IMR-90 (cell line): ENCODE measurements at regions not wholly inside any gene's neighbourhood (a gene's known extent, or its start where the extent isn't known, plus 50 kb on each side); places are given as distances from the start of the nearest gene placed in this dataset.

Experiments
- ATAC-seq: fragments of 200-7000 bp; cut with Tn5 transposase; 2 replicates; pipeline ENCODE4 v1.9.1; 2020; ENCODE audit warnings: low read depth, mild to moderate bottlenecking, moderate library complexity
- BruUV-seq: library from RNA; stranded (reverse); fragments of 400-500 nt; replicated peaks from 2 replicates; lab custom pipeline; 2021; lab: Mats Ljungman, UMichigan
- CTCF ChIA-PET: fragments of 300-600 bp; formaldehyde crosslinking; extraction: SDS; loops from one replicate; lab custom pipeline; 2021; ENCODE audit warnings: antibody characterized with exemption; lab: Yijun Ruan, JAX
- POLR2A ChIA-PET: fragments of 300-600 bp; sonication (Branson Sonifier 250); formaldehyde crosslinking; loops from one replicate; lab custom pipeline; 2022; ENCODE audit warnings: antibody characterized with exemption; ENCODE audit not compliant: unreplicated experiment; lab: Charles Lee
- DNase-seq: peaks from one replicate; pipeline ENCODE4 v3.0.0; 2013
- H2AFZ ChIP-seq: replicated peaks from 2 replicates; pipeline ENCODE3; 2013; ENCODE audit warnings: low read length, mild to moderate bottlenecking; ENCODE audit not compliant: poor library complexity
- H2AK5ac ChIP-seq: 2 replicates; pipeline ENCODE4 v1.6.1; 2013; ENCODE audit warnings: low read depth, low read length, inconsistent platforms
- H2AK9ac ChIP-seq: replicated peaks from 2 replicates; pipeline ENCODE3; 2013; ENCODE audit warnings: mild to moderate bottlenecking, low read depth, low read length, moderate library complexity; ENCODE audit not compliant: poor library complexity
- H2BK120ac ChIP-seq: 2 replicates; pipeline ENCODE4 v1.6.1; 2013; ENCODE audit warnings: low read depth, low read length, inconsistent platforms
- H2BK15ac ChIP-seq: 3 replicates; pipeline ENCODE4 v1.6.1; 2013; ENCODE audit warnings: low read depth, low read length, inconsistent platforms
- H2BK20ac ChIP-seq: 2 replicates; pipeline ENCODE4 v1.6.1; 2013; ENCODE audit warnings: low read depth, mild to moderate bottlenecking, inconsistent platforms, low read length, moderate library complexity
- H2BK5ac ChIP-seq: 2 replicates; pipeline ENCODE4 v1.6.1; 2013; ENCODE audit warnings: mild to moderate bottlenecking, low read depth, low read length, inconsistent platforms; ENCODE audit not compliant: poor library complexity, severe bottlenecking
- H3K14ac ChIP-seq: replicated peaks from 2 replicates; pipeline ENCODE4 v1.6.1; 2013; ENCODE audit warnings: low read depth, low read length, inconsistent platforms
- H3K18ac ChIP-seq: 2 replicates; pipeline ENCODE4 v1.6.1; 2013; ENCODE audit warnings: low read depth, low read length, control low read depth
- H3K23ac ChIP-seq: 2 replicates; pipeline ENCODE4 v1.6.1; 2013; ENCODE audit warnings: low read depth, low read length, inconsistent platforms
- H3K27ac ChIP-seq: 2 replicates; pipeline ENCODE4 v1.5.1; 2013; ENCODE audit warnings: mild to moderate bottlenecking, control low read depth, low read length; ENCODE audit not compliant: insufficient read depth
- H3K27me3 ChIP-seq: 2 replicates; pipeline ENCODE4 v1.6.1; 2013; ENCODE audit warnings: low read length; ENCODE audit not compliant: control insufficient read depth, insufficient read depth
- H3K36me3 ChIP-seq: 2 replicates; pipeline ENCODE4 v1.6.1; 2013; ENCODE audit warnings: low read length, mixed read lengths; ENCODE audit not compliant: control insufficient read depth, insufficient read depth
- H3K4ac ChIP-seq: 2 replicates; pipeline ENCODE4 v1.6.1; 2013; ENCODE audit warnings: low read depth, low read length, inconsistent platforms
- H3K4me1 ChIP-seq: 2 replicates; pipeline ENCODE4 v1.6.1; 2013; ENCODE audit warnings: low read length, mixed read lengths; ENCODE audit not compliant: control insufficient read depth, insufficient read depth
- H3K4me2 ChIP-seq: 2 replicates; pipeline ENCODE4 v1.6.1; 2013; ENCODE audit warnings: low read depth, mild to moderate bottlenecking, control low read depth, low read length, moderate library complexity
- H3K4me3 ChIP-seq: 2 replicates; pipeline ENCODE4 v1.5.1; 2013; ENCODE audit warnings: low read depth, mild to moderate bottlenecking, control low read depth, low read length, moderate library complexity; ENCODE audit not compliant: insufficient read depth
- H3K56ac ChIP-seq: 2 replicates; pipeline ENCODE4 v1.6.1; 2013; ENCODE audit warnings: low read length, inconsistent platforms; ENCODE audit not compliant: insufficient read depth; ENCODE audit errors: extremely low read depth
- H3K79me1 ChIP-seq, 2 experiments: 2 replicates each; pipeline ENCODE4 v1.6.1; 2013; ENCODE audit warnings: low read length in 2 of 2, inconsistent platforms in 1 of 2, low read depth in 1 of 2
- H3K9ac ChIP-seq: 2 replicates; pipeline ENCODE4 v1.6.1; 2013; ENCODE audit warnings: low read depth, low read length, control low read depth
- H3K9me1 ChIP-seq: 2 replicates; pipeline ENCODE4 v1.6.1; 2013; ENCODE audit warnings: low read length, inconsistent platforms; ENCODE audit not compliant: insufficient read depth
- H3K9me3 ChIP-seq: 2 replicates; pipeline ENCODE4 v1.6.1; 2013; ENCODE audit warnings: low read length; ENCODE audit not compliant: control insufficient read depth, insufficient read depth
- H4K20me1 ChIP-seq: 2 replicates; pipeline ENCODE4 v1.6.1; 2013; ENCODE audit warnings: low read length, inconsistent platforms; ENCODE audit not compliant: insufficient read depth
- H4K5ac ChIP-seq: 2 replicates; pipeline ENCODE4 v1.6.1; 2013; ENCODE audit warnings: mild to moderate bottlenecking, low read depth, low read length, control low read depth
- H4K8ac ChIP-seq, 2 experiments: 2 replicates each; pipeline ENCODE4 v1.6.1; 2013; ENCODE audit warnings: low read depth in 2 of 2, low read length in 2 of 2, control low read depth in 1 of 2, inconsistent platforms in 1 of 2
- H4K91ac ChIP-seq: 2 replicates; pipeline ENCODE4 v1.6.1; 2013; ENCODE audit warnings: low read depth, low read length, inconsistent platforms; ENCODE audit not compliant: insufficient read depth
- BHLHE40 ChIP-seq: fragments of 150-350 bp; IDR thresholded peaks from 2 replicates; pipeline ENCODE4 v1.6.1; 2016; ENCODE audit warnings: mild to moderate bottlenecking, low read depth, low read length
- CEBPB ChIP-seq: IDR thresholded peaks from 2 replicates; pipeline ENCODE4 v1.6.1; 2012; ENCODE audit warnings: low read depth, low read length, improper control_type of control experiment
- ELK1 ChIP-seq: fragments of 150-350 bp; IDR thresholded peaks from 2 replicates; pipeline ENCODE4 v1.6.1; 2016; ENCODE audit warnings: low read depth, mild to moderate bottlenecking, low read length, moderate library complexity, borderline replicate concordance
- FOS ChIP-seq: fragments of 150-350 bp; IDR thresholded peaks from 2 replicates; pipeline ENCODE4 v1.6.1; 2016; ENCODE audit warnings: low read depth, low read length
- MAFK ChIP-seq: IDR thresholded peaks from 2 replicates; pipeline ENCODE4 v1.6.1; 2012; ENCODE audit warnings: low read depth, low read length, improper control_type of control experiment
- NFE2L2 ChIP-seq: fragments of 150-350 bp; IDR thresholded peaks from 2 replicates; pipeline ENCODE4 v1.6.1; 2016; ENCODE audit warnings: low read depth, mild to moderate bottlenecking, low read length
- POLR2A ChIP-seq: IDR thresholded peaks from 2 replicates; pipeline ENCODE4 v1.6.1; 2012; ENCODE audit warnings: mild to moderate bottlenecking, low read depth, low read length
- RCOR1 ChIP-seq: IDR thresholded peaks from 2 replicates; pipeline ENCODE4 v1.6.1; 2012; ENCODE audit warnings: mild to moderate bottlenecking, low read length, improper control_type of control experiment; ENCODE audit not compliant: insufficient replicate concordance
- SMC3 ChIP-seq: fragments of 150-350 bp; IDR thresholded peaks from 2 replicates; pipeline ENCODE4 v1.6.1; 2016; ENCODE audit warnings: low read depth, mild to moderate bottlenecking, antibody characterized with exemption, low read length, moderate library complexity
- whole genome bisulfite sequencing, 2 experiments: methylation state at CpG; one replicate each; pipeline versions ENCODE4 v1.1.5 to v1.1.7; 2013; ENCODE audit warnings: missing lambda C conversion rate in 2 of 2; ENCODE audit not compliant: insufficient read length in 1 of 2; ENCODE audit errors: extremely low coverage in 2 of 2; 5-methylcytosine and 5-hydroxymethylcytosine counted together
- dilution Hi-C: fragments of 300-500 bp; cut with HindIII; formaldehyde crosslinking; loops from one replicate; pipeline ENCODE4 v1.14.3; 2018; ENCODE audit warnings: low sequenced_read_pairs; ENCODE audit not compliant: unreplicated experiment
- in situ Hi-C: fragments of 300-500 bp; cut with MboI; formaldehyde crosslinking; loops from 3 replicates; pipeline ENCODE4 v1.14.3; 2019; ENCODE audit warnings: low sequenced_read_pairs, inconsistent platforms, mixed read lengths
- intact Hi-C: fragments of 100-400 bp; cut with micrococcal nuclease; formaldehyde crosslinking; loops from 2 replicates; pipeline ENCODE4 v1.10.0; 2022
- TF ChIP-seq, protein P1 (sequence below): fragments of 150-350 bp; IDR thresholded peaks from 2 replicates; pipeline ENCODE4 v1.6.1; 2017; ENCODE audit warnings: mild to moderate bottlenecking, antibody characterized with exemption, low read length, low read depth
- TF ChIP-seq, protein P2 (sequence below): conservative IDR thresholded peaks from 2 replicates; pipeline ENCODE4 v1.5.1; 2012; ENCODE audit warnings: mild to moderate bottlenecking, low read depth, low read length, improper control_type of control experiment

- POLR2A ChIA-PET = no interaction called here
These were observed 1045.9 kb upstream of the CDH8 start for GRCh38 chr16:63082101-63082500.

More at GRCh38 chr16:63082101-63082500, 1045.9 kb upstream of the CDH8 start:
- Histone ChIP-seq H4K91ac (no peak overlapping the region), H2BK15ac (no peak overlapping the region), H2AK9ac (no peak overlapping the region), H3K4ac (no peak overlapping the region), H3K14ac (no peak overlapping the region), H3K18ac (no peak overlapping the region), H3K56ac (no peak overlapping the region), H3K23ac (no peak overlapping the region), H4K20me1 (no peaks in the 10 kb centered on the region), H3K79me1 (no peaks in the 10 kb centered on the region), H2AK5ac (no peak overlapping the region), H2BK20ac (no peak overlapping the region), H2BK120ac (no peak overlapping the region), H3K4me1 (no peaks in the 10 kb centered on the region), H4K8ac (no peak overlapping the region), H3K4me2 (no peak overlapping the region), H3K9ac (no peak overlapping the region), H2BK5ac (no peak overlapping the region), H3K27ac (no peak overlapping the region), H2AFZ (no peak overlapping the region), H3K9me1 (no peaks in the 10 kb centered on the region), H4K5ac (no peak overlapping the region), H3K27me3 (no peaks in the 10 kb centered on the region), H3K4me3 (no peak overlapping the region), H3K36me3 (no peaks in the 10 kb centered on the region), H3K9me3 (peaks cover 1% of the 10 kb centered on the region; the same call in 1 of the 2 replicates)
- intact Hi-C loops (no loop called here), in situ Hi-C loops (no loop called here), dilution Hi-C loops (no loop called here)
- DNase-seq (no peak), ATAC-seq (no peak)
- CTCF ChIA-PET = no interaction called here
- no TSS peak for BruUV-seq
- TF ChIP-seq, protein P1, sequence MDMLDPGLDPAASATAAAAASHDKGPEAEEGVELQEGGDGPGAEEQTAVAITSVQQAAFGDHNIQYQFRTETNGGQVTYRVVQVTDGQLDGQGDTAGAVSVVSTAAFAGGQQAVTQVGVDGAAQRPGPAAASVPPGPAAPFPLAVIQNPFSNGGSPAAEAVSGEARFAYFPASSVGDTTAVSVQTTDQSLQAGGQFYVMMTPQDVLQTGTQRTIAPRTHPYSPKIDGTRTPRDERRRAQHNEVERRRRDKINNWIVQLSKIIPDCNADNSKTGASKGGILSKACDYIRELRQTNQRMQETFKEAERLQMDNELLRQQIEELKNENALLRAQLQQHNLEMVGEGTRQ = no peak
- no peak for TF ChIP-seq MAFK
- TF ChIP-seq, protein P2, sequence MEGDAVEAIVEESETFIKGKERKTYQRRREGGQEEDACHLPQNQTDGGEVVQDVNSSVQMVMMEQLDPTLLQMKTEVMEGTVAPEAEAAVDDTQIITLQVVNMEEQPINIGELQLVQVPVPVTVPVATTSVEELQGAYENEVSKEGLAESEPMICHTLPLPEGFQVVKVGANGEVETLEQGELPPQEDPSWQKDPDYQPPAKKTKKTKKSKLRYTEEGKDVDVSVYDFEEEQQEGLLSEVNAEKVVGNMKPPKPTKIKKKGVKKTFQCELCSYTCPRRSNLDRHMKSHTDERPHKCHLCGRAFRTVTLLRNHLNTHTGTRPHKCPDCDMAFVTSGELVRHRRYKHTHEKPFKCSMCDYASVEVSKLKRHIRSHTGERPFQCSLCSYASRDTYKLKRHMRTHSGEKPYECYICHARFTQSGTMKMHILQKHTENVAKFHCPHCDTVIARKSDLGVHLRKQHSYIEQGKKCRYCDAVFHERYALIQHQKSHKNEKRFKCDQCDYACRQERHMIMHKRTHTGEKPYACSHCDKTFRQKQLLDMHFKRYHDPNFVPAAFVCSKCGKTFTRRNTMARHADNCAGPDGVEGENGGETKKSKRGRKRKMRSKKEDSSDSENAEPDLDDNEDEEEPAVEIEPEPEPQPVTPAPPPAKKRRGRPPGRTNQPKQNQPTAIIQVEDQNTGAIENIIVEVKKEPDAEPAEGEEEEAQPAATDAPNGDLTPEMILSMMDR = no peak
- TF ChIP-seq RCOR1 = no peak
- TF ChIP-seq ELK1 = no peak
- TF ChIP-seq BHLHE40 = no peak
- TF ChIP-seq FOS = no peak
- TF ChIP-seq SMC3 = no peak
- no peak for TF ChIP-seq POLR2A
- no peak for TF ChIP-seq NFE2L2
- no peak for TF ChIP-seq CEBPB
- WGBS, 2 experiments = no CpG with 5 or more reads among the region's 2 CpGs
